ENCODE measurements at regions not wholly inside any gene's neighbourhood (a gene's known extent, or its start where the extent isn't known, plus 50 kb on each side); places are given as distances from the start of the nearest gene placed in this dataset.

DNA sequence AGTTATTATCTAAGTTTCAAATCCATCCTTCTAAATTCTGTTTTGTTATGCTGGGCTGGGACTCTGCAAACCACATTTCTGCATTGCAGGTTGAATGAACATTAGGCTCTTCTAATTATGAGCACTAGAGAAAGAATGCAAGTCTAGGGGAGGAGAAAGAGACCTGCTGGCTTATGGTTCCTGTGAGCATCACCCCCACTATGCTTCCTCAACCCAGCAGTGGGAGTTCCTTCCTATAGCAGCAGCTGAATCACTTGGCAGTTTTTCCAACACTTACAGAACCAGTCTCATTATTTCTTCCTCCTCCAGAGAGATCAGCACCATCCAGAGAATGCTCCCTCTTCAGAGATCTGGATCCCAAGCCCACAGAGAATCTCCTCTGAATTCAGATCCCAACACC, 297.7 kb upstream of the CLEC14A start:
- ChIA-PET CTCF (no interaction called here), POLR2A (no interaction called here)
- Histone ChIP-seq H3K9me3 (ENCODE audit: control insufficient read depth, insufficient read depth, low read depth, low read length) (no peaks in the 10 kb centered on the region), H3K4me3 (ENCODE audit: low read depth in 2 of 2, low read length in 2 of 2) (no peak overlapping the region), H3K27ac (ENCODE audit: low read length) (no peak overlapping the region), H3K36me3 (ENCODE audit: control insufficient read depth, insufficient read depth, low read length) (no peaks in the 10 kb centered on the region), H3K4me1 (ENCODE audit: control insufficient read depth, insufficient read depth, low read length) (no peaks in the 10 kb centered on the region), H3K27me3 (ENCODE audit: control insufficient read depth, insufficient read depth, low read length) (no peaks in the 10 kb centered on the region)
- ATAC-seq, result no peak
- BruUV-seq (replicated peaks), result no TSS peak
- intact Hi-C loops (cut with micrococcal nuclease; ENCODE audit: unreplicated experiment), result no loop called here
- TF ChIP-seq, protein P1, sequence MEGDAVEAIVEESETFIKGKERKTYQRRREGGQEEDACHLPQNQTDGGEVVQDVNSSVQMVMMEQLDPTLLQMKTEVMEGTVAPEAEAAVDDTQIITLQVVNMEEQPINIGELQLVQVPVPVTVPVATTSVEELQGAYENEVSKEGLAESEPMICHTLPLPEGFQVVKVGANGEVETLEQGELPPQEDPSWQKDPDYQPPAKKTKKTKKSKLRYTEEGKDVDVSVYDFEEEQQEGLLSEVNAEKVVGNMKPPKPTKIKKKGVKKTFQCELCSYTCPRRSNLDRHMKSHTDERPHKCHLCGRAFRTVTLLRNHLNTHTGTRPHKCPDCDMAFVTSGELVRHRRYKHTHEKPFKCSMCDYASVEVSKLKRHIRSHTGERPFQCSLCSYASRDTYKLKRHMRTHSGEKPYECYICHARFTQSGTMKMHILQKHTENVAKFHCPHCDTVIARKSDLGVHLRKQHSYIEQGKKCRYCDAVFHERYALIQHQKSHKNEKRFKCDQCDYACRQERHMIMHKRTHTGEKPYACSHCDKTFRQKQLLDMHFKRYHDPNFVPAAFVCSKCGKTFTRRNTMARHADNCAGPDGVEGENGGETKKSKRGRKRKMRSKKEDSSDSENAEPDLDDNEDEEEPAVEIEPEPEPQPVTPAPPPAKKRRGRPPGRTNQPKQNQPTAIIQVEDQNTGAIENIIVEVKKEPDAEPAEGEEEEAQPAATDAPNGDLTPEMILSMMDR (IDR thresholded peaks at IDR 0.05), result no peak
- DNase-seq (ENCODE audit: low read depth, low spot score), result no peak
- in situ Hi-C loops (cut with HindIII; ENCODE audit: low pct_unique_long_range_greater_than_20kb, low sequenced_read_pairs), result no loop called here

DNA sequence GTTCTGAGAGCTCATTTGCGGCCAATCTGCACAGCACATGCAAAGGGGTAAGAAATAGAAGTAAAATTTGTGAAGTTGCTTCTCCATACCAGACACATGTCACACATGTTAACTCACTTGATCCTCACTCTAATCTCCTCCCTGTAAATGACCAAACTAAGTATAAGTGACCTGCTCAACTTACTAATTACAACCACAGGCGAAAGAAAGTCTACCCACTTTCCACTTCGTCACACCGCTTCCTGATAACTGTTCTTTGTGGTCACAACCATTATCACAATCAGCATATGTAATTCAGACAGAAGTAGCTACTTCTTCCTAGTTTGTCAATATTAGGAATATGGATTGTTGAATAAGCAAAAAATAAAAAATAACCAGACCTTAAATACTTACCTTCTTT, 293.7 kb upstream of the CLEC14A start:
- ATAC-seq (no peak), DNase-seq (ENCODE audit: low read depth, low spot score) (no peak)
- BruUV-seq (replicated peaks), result no TSS peak
- ChIA-PET POLR2A (interaction anchor here (0.7 kb wide), 1 partner anchor 39 kb away, joined by 3 read pairs; no protein-coding TSS in a partner anchor), CTCF (no interaction called here)
- no peaks in the 10 kb centered on the region for H3K9me3 ChIP-seq (ENCODE audit: control insufficient read depth, insufficient read depth, low read depth, low read length)
- no peak overlapping the region for H3K4me3 ChIP-seq (ENCODE audit: low read depth in 2 of 2, low read length in 2 of 2)
- no peaks in the 10 kb centered on the region for H3K4me1 ChIP-seq (ENCODE audit: control insufficient read depth, insufficient read depth, low read length)
- no peak overlapping the region for H3K27ac ChIP-seq (ENCODE audit: low read length)
- intact Hi-C loops (cut with micrococcal nuclease; ENCODE audit: unreplicated experiment) (no loop called here), in situ Hi-C loops (cut with HindIII; ENCODE audit: low pct_unique_long_range_greater_than_20kb, low sequenced_read_pairs) (no loop called here)
- H3K27me3 ChIP-seq (ENCODE audit: control insufficient read depth, insufficient read depth, low read length), result no peaks in the 10 kb centered on the region
- H3K36me3 ChIP-seq (ENCODE audit: control insufficient read depth, insufficient read depth, low read length), result no peaks in the 10 kb centered on the region
- TF ChIP-seq SIN3A (IDR thresholded peaks at IDR 0.05; ENCODE audit: borderline replicate concordance, insufficient read depth, low read depth, low read length), result no peak

DNA sequence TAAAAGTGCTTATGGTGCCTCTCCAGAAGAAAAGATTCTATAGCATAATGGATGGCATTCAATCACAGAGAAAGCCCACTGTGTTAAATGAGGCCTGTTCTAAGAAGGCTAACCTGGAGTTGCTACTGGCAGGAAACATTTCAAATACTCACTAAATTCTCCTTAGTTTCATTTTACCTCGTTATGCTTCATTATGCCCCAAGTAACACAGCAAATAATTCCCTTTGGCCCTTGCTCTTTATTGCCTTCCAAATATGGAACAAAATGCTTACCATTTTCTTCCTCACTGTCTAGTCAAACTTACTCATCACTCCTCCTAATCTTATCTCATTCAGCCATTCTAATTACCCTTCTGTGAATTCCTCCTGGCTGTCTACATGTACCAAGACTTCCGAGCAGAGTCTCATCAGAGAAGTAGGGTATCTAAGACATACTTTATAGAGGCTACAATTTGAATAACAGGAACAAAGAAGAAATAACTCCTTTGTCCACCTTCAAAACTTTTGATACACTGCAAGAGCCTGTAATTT, 292.1 kb upstream of the CLEC14A start:
- POLR2A ChIA-PET, result no interaction called here
- Histone ChIP-seq H3K4me3 (ENCODE audit: low read depth in 2 of 2, low read length in 2 of 2) (no peak overlapping the region), H3K4me1 (ENCODE audit: control insufficient read depth, insufficient read depth, low read length) (no peaks in the 10 kb centered on the region), H3K9me3 (ENCODE audit: control insufficient read depth, insufficient read depth, low read depth, low read length) (no peaks in the 10 kb centered on the region), H3K27me3 (ENCODE audit: control insufficient read depth, insufficient read depth, low read length) (no peaks in the 10 kb centered on the region), H3K27ac (ENCODE audit: low read length) (no peak overlapping the region), H3K36me3 (ENCODE audit: control insufficient read depth, insufficient read depth, low read length) (no peaks in the 10 kb centered on the region)
- BruUV-seq (replicated peaks), result no TSS peak
- DNase-seq (ENCODE audit: low read depth, low spot score) (no peak), ATAC-seq (no peak)
- TF ChIP-seq, protein P2, sequence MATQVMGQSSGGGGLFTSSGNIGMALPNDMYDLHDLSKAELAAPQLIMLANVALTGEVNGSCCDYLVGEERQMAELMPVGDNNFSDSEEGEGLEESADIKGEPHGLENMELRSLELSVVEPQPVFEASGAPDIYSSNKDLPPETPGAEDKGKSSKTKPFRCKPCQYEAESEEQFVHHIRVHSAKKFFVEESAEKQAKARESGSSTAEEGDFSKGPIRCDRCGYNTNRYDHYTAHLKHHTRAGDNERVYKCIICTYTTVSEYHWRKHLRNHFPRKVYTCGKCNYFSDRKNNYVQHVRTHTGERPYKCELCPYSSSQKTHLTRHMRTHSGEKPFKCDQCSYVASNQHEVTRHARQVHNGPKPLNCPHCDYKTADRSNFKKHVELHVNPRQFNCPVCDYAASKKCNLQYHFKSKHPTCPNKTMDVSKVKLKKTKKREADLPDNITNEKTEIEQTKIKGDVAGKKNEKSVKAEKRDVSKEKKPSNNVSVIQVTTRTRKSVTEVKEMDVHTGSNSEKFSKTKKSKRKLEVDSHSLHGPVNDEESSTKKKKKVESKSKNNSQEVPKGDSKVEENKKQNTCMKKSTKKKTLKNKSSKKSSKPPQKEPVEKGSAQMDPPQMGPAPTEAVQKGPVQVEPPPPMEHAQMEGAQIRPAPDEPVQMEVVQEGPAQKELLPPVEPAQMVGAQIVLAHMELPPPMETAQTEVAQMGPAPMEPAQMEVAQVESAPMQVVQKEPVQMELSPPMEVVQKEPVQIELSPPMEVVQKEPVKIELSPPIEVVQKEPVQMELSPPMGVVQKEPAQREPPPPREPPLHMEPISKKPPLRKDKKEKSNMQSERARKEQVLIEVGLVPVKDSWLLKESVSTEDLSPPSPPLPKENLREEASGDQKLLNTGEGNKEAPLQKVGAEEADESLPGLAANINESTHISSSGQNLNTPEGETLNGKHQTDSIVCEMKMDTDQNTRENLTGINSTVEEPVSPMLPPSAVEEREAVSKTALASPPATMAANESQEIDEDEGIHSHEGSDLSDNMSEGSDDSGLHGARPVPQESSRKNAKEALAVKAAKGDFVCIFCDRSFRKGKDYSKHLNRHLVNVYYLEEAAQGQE (IDR thresholded peaks at IDR 0.05; ENCODE audit: insufficient read depth in 1 of 2, low read depth in 2 of 2, low read length in 1 of 2), result no peak
- TF ChIP-seq SIN3A (IDR thresholded peaks at IDR 0.05; ENCODE audit: borderline replicate concordance, insufficient read depth, low read depth, low read length), result no peak
- no peak for TF ChIP-seq POLR2AphosphoS5 (IDR thresholded peaks at IDR 0.05; ENCODE audit: low read depth, low read length)
- TF ChIP-seq TCF7L2 (IDR thresholded peaks at IDR 0.05; ENCODE audit: low read depth, low read length), result no peak
- TF ChIP-seq, protein P1 (IDR thresholded peaks at IDR 0.05), result no peak
- intact Hi-C loops (cut with micrococcal nuclease; ENCODE audit: unreplicated experiment), result no loop called here
- in situ Hi-C loops (cut with HindIII; ENCODE audit: low pct_unique_long_range_greater_than_20kb, low sequenced_read_pairs), result no loop called here
- CTCF ChIA-PET, result no interaction called here

Measured in Panc1 (cell line).